HEK293T (cell line): ENCODE measurements at regions not wholly inside any gene's neighbourhood (a gene's known extent, or its start where the extent isn't known, plus 50 kb on each side); places are given as distances from the start of the nearest gene placed in this dataset.

Experiments used
- ARNT ChIP-seq: fragments of 450-650 bp; IDR thresholded peaks from 2 replicates; pipeline ENCODE4 v1.6.1; 2017; ENCODE audit warnings: mild to moderate bottlenecking
- CTBP1 ChIP-seq: fragments of 450-650 bp; IDR thresholded peaks from 2 replicates; pipeline ENCODE4 v1.6.1; 2016; ENCODE audit warnings: borderline replicate concordance
- ELF4 ChIP-seq: fragments of 450-650 bp; IDR thresholded peaks from 2 replicates; pipeline ENCODE4 v1.6.1; 2017; ENCODE audit warnings: antibody characterized with exemption
- FOXA1 ChIP-seq: fragments of 450-650 bp; IDR thresholded peaks from 2 replicates; pipeline ENCODE4 v1.6.1; 2016; ENCODE audit warnings: mild to moderate bottlenecking
- FOXK2 ChIP-seq: fragments of 450-650 bp; IDR thresholded peaks from 2 replicates; pipeline ENCODE4 v1.6.1; 2016; ENCODE audit warnings: mild to moderate bottlenecking
- FOXM1 ChIP-seq: fragments of 450-650 bp; IDR thresholded peaks from 2 replicates; pipeline ENCODE4 v1.6.1; 2017; ENCODE audit warnings: mild to moderate bottlenecking, borderline replicate concordance
- HDGF ChIP-seq: fragments of 450-650 bp; IDR thresholded peaks from 2 replicates; pipeline ENCODE4 v1.6.1; 2017; ENCODE audit warnings: antibody characterized with exemption, borderline replicate concordance
- L3MBTL2 ChIP-seq: fragments of 450-650 bp; conservative IDR thresholded peaks from 2 replicates; pipeline ENCODE4 v1.6.1; 2016; ENCODE audit warnings: mild to moderate bottlenecking
- SP1 ChIP-seq: fragments of 450-650 bp; IDR thresholded peaks from 2 replicates; pipeline ENCODE4 v1.6.1; 2017
- SUZ12 ChIP-seq: fragments of 450-650 bp; IDR thresholded peaks from 2 replicates; pipeline ENCODE4 v1.6.1; 2016; ENCODE audit warnings: mild to moderate bottlenecking
- TARDBP ChIP-seq: fragments of 450-650 bp; IDR thresholded peaks from 2 replicates; pipeline ENCODE4 v1.6.1; 2016
- ZNF384 ChIP-seq: fragments of 450-650 bp; IDR thresholded peaks from 2 replicates; pipeline ENCODE4 v1.6.1; 2016
- TF ChIP-seq, protein P1 (sequence below): fragments of 450-650 bp; IDR thresholded peaks from 2 replicates; pipeline ENCODE4 v1.6.1; 2016

DNA sequence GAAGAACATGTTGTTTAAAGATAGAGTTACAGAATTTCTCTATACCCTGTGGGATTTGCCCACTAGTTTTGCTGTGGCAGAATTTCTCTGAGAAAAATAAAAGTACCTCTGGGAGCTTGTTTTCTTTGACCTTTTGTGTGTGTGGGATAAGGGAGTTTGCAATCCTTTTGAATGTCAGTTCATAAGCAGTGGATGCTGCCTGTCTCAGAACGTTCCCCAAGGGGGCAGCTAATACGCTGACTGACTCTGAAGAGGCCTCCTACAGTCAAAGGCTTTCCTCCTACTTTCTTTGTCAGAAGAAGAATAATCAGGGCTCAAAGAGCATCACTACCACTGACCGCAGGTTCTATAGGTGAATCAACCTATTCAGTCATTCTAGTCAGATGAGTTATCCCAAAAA, 140.6 kb downstream of the AASDHPPT start:
- TF ChIP-seq ARNT (no peak), TARDBP (no peak), FOXK2 (no peak), CTBP1 (no peak), ELF4 (no peak), FOXA1 (no peak), SUZ12 (no peak), SP1 (no peak), FOXM1 (no peak), ZNF384 (no peak), HDGF (no peak), L3MBTL2 (no peak)
- TF ChIP-seq, protein P1, sequence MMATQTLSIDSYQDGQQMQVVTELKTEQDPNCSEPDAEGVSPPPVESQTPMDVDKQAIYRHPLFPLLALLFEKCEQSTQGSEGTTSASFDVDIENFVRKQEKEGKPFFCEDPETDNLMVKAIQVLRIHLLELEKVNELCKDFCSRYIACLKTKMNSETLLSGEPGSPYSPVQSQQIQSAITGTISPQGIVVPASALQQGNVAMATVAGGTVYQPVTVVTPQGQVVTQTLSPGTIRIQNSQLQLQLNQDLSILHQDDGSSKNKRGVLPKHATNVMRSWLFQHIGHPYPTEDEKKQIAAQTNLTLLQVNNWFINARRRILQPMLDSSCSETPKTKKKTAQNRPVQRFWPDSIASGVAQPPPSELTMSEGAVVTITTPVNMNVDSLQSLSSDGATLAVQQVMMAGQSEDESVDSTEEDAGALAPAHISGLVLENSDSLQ, result no peak
